Liver (tissue), 7 donors: ENCODE measurements at regions not wholly inside any gene's neighbourhood (a gene's known extent, or its start where the extent isn't known, plus 50 kb on each side); places are given as distances from the start of the nearest gene placed in this dataset.

ENCODE experiments used
- DNase-seq: peaks from one replicate; pipeline ENCODE4 v3.0.0-alpha.2; 2017; ENCODE audit warnings: low spot score
- H3K27ac ChIP-seq, 2 donors: one replicate each; pipeline ENCODE4 v1.7.0; 2013; ENCODE audit warnings: inconsistent platforms in 2 of 2, low read length in 2 of 2, control low read depth in 1 of 2, low read depth in 1 of 2, mild to moderate bottlenecking in 1 of 2
- H3K27me3 ChIP-seq, 4 donors: one replicate each; pipeline versions ENCODE4 v1.6.1 to v1.7.0; 2013; ENCODE audit warnings: low read length in 3 of 4, inconsistent platforms in 1 of 4, mild to moderate bottlenecking in 1 of 4, moderate library complexity in 1 of 4; ENCODE audit not compliant: control insufficient read depth in 4 of 4, insufficient read depth in 4 of 4
- H3K36me3 ChIP-seq, 4 donors: one replicate each; pipeline versions ENCODE4 v1.6.1 to v1.7.0; 2013; ENCODE audit warnings: low read length in 3 of 4, mild to moderate bottlenecking in 3 of 4, low read depth in 1 of 4, moderate library complexity in 1 of 4; ENCODE audit not compliant: control insufficient read depth in 4 of 4, insufficient read depth in 3 of 4
- H3K4me1 ChIP-seq, 4 donors: one replicate each; pipeline versions ENCODE4 v1.6.1 to v1.7.0; 2013; ENCODE audit warnings: low read length in 3 of 4, mild to moderate bottlenecking in 3 of 4, moderate library complexity in 1 of 4; ENCODE audit not compliant: control insufficient read depth in 4 of 4, insufficient read depth in 4 of 4
- H3K4me3 ChIP-seq, 3 donors: one replicate each; pipeline versions ENCODE4 v1.6.1 to v1.7.0; 2013; ENCODE audit warnings: low read length in 3 of 3, control low read depth in 1 of 3, low read depth in 1 of 3, mild to moderate bottlenecking in 1 of 3
- H3K9ac ChIP-seq, 2 donors: one replicate each; pipeline ENCODE4 v1.7.0; 2013; ENCODE audit warnings: low read length in 2 of 2, mild to moderate bottlenecking in 2 of 2, moderate library complexity in 2 of 2, control low read depth in 1 of 2, low read depth in 1 of 2
- H3K9me3 ChIP-seq, 4 donors: one replicate each; pipeline versions ENCODE4 v1.6.1 to v1.7.0; 2013; ENCODE audit warnings: low read length in 3 of 4; ENCODE audit not compliant: control insufficient read depth in 4 of 4
- ATF3 ChIP-seq: IDR thresholded peaks from 2 replicates; pipeline ENCODE4 v1.6.1; 2016; ENCODE audit warnings: antibody characterized with exemption
- EGR1 ChIP-seq, 2 donors: IDR thresholded peaks; 2 replicates each; pipeline ENCODE4 v1.6.1; 2016 to 2018; ENCODE audit warnings: antibody characterized with exemption in 2 of 2, low read depth in 2 of 2
- FOXA1 ChIP-seq: IDR thresholded peaks from 2 replicates; pipeline ENCODE4 v1.6.1; 2016; ENCODE audit warnings: antibody characterized with exemption
- GABPA ChIP-seq, 2 donors: IDR thresholded peaks in 1 of 2; conservative IDR thresholded peaks in 1 of 2; 2 replicates each; pipeline ENCODE4 v1.6.1; 2016; ENCODE audit warnings: antibody characterized with exemption in 2 of 2, mild to moderate bottlenecking in 1 of 2, moderate library complexity in 1 of 2
- HNF4A ChIP-seq, 2 donors: conservative IDR thresholded peaks; 2 replicates each; pipeline ENCODE4 v1.6.1; 2016; ENCODE audit warnings: antibody characterized with exemption in 2 of 2, mild to moderate bottlenecking in 2 of 2
- RAD21 ChIP-seq, 2 donors: IDR thresholded peaks; 2 replicates each; pipeline ENCODE4 v1.6.1; 2016; ENCODE audit warnings: antibody characterized with exemption in 2 of 2, mild to moderate bottlenecking in 2 of 2
- REST ChIP-seq: IDR thresholded peaks from 2 replicates; pipeline ENCODE4 v1.6.1; 2016; ENCODE audit warnings: antibody characterized with exemption, mild to moderate bottlenecking
- TAF1 ChIP-seq: conservative IDR thresholded peaks from 2 replicates; pipeline ENCODE4 v1.6.1; 2016; ENCODE audit warnings: antibody characterized with exemption, mild to moderate bottlenecking
- YY1 ChIP-seq: IDR thresholded peaks from 2 replicates; pipeline ENCODE4 v1.6.1; 2016; ENCODE audit warnings: antibody characterized with exemption, mild to moderate bottlenecking
- ZBTB33 ChIP-seq: IDR thresholded peaks from 2 replicates; pipeline ENCODE4 v1.6.1; 2016; ENCODE audit warnings: antibody characterized with exemption
- WGBS: extraction: QIAGEN DNeasy Blood & Tissue Kit; methylation state at CpG from one replicate; pipeline ENCODE4 v1.1.7; 2013; 5-methylcytosine and 5-hydroxymethylcytosine counted together
- donor health status: healthy.
- donor health status: healthy.
- donor health status: healthy.
- donor health status: healthy.

- H3K4me1 ChIP-seq = no peaks in the 10 kb centered on the region
- TF ChIP-seq GABPA (IDR thresholded peaks at IDR 0.05 in 1 of 2, conservative IDR thresholded peaks at IDR 0.05 in 1 of 2) = no peak
- WGBS = 89% methylated on average over 1 of the region's 1 CpG
- no peak overlapping the region for H3K4me3 ChIP-seq
- no peak overlapping the region for H3K27ac ChIP-seq
- no peaks in the 10 kb centered on the region for H3K27me3 ChIP-seq
- DNase-seq = no peak
- H3K9ac ChIP-seq = no peak overlapping the region
- H3K9me3 ChIP-seq = no peaks in the 10 kb centered on the region
- H3K36me3 ChIP-seq = no peaks in the 10 kb centered on the region
These were observed 325.3 kb upstream of the RASGEF1B start for GRCh38 chr4:81796790-81797528.

GRCh38 chr4:81792521-81792920, 320.8 kb upstream of the RASGEF1B start:
- Histone ChIP-seq H3K27me3 (no peaks in the 10 kb centered on the region), H3K9me3 (no peaks in the 10 kb centered on the region), H3K27ac (no peak overlapping the region), H3K4me1 (no peaks in the 10 kb centered on the region), H3K36me3 (no peaks in the 10 kb centered on the region), H3K4me3 (no peak overlapping the region), H3K9ac (no peak overlapping the region)
- no peak for TF ChIP-seq ZBTB33
- TF ChIP-seq RAD21 (IDR thresholded peaks at IDR 0.05) = no peak
- no peak for TF ChIP-seq YY1
- no peak for TF ChIP-seq EGR1 (IDR thresholded peaks at IDR 0.05; ENCODE audit: low read depth in 2 of 2)
- no peak for TF ChIP-seq TAF1
- TF ChIP-seq HNF4A (conservative IDR thresholded peaks at IDR 0.05) = no peak
- no peak for TF ChIP-seq ATF3
- no peak for DNase-seq

- H3K27ac ChIP-seq = no peak overlapping the region
- H3K4me3 ChIP-seq = no peak overlapping the region
- no peaks in the 10 kb centered on the region for H3K36me3 ChIP-seq
- H3K9ac ChIP-seq = no peak overlapping the region
- no peaks in the 10 kb centered on the region for H3K27me3 ChIP-seq
- H3K9me3 ChIP-seq = no peaks in the 10 kb centered on the region
- no peak for TF ChIP-seq REST
- TF ChIP-seq FOXA1 = no peak
- TF ChIP-seq GABPA (IDR thresholded peaks at IDR 0.05 in 1 of 2, conservative IDR thresholded peaks at IDR 0.05 in 1 of 2) = no peak
- peak; percentile 61 for DNase-seq
- WGBS = 46% methylated on average over 2 of the region's 2 CpGs
- H3K4me1 ChIP-seq = no peaks in the 10 kb centered on the region
These were observed 318.8 kb upstream of the RASGEF1B start for GRCh38 chr4:81790477-81790876.
